ENCODE measurements at regions not wholly inside any gene's neighbourhood (a gene's known extent, or its start where the extent isn't known, plus 50 kb on each side); places are given as distances from the start of the nearest gene placed in this dataset.
"Not testable (repeated sequence)": the region's sequence is repeated elsewhere in the genome, so short reads cannot be mapped to it uniquely, and the experiment has no call there.

GRCh38 chr15:92753591-92753990 lies 98.0 kb upstream of the FAM174B start:
- no peak for DNase-seq

- no peak for DNase-seq
Observed at GRCh38 chr15:92763459-92763858, 107.9 kb upstream of the FAM174B start.

- not testable (repeated sequence) for DNase-seq
Observed at GRCh38 chr15:92768131-92768530, 112.6 kb upstream of the FAM174B start.

- no peak for DNase-seq
Observed at GRCh38 chr15:92770641-92771040, 115.1 kb upstream of the FAM174B start.

GRCh38 chr15:92772061-92772460 lies 116.5 kb upstream of the FAM174B start:
- DNase-seq, result no peak

GRCh38 chr15:92772626-92773244 lies 117.2 kb upstream of the FAM174B start:
- DNase-seq, result no peak

- no peak for DNase-seq
Observed at GRCh38 chr15:92773340-92773739, 117.8 kb upstream of the FAM174B start.

- no peak for DNase-seq
Observed at GRCh38 chr15:92779874-92780273, 120.2 kb upstream of the CHD2 start.

GRCh38 chr15:92780843-92781242 lies 119.3 kb upstream of the CHD2 start:
- no peak for DNase-seq

- no peak for DNase-seq
Observed at GRCh38 chr15:92781925-92782453, 118.1 kb upstream of the CHD2 start.

GRCh38 chr15:92787116-92787515 lies 113.0 kb upstream of the CHD2 start:
- no peak for DNase-seq

GRCh38 chr15:92788196-92788595 lies 111.9 kb upstream of the CHD2 start:
- DNase-seq, result no peak

GRCh38 chr15:92788793-92789192 lies 111.3 kb upstream of the CHD2 start:
- DNase-seq, result not testable (repeated sequence)

- DNase-seq, result no peak
Observed at GRCh38 chr15:92796161-92796611, 103.9 kb upstream of the CHD2 start.

- DNase-seq, result peak; percentile 64 to 74
Observed at GRCh38 chr15:92797168-92798052, 102.7 kb upstream of the CHD2 start.

GRCh38 chr15:92800013-92800412 lies 100.1 kb upstream of the CHD2 start:
- no peak for DNase-seq

GRCh38 chr15:92800416-92801055 lies 99.6 kb upstream of the CHD2 start:
- not testable (repeated sequence) for DNase-seq

GRCh38 chr15:92801056-92801773 lies 98.9 kb upstream of the CHD2 start:
- not testable (repeated sequence) for DNase-seq

- DNase-seq, result no peak
Observed at GRCh38 chr15:92801774-92802464, 98.2 kb upstream of the CHD2 start.

- DNase-seq, result no peak
Observed at GRCh38 chr15:92803536-92803851, 96.6 kb upstream of the CHD2 start.

Measured in right lung (tissue), 2 donors.